HL-60 (cell line): ENCODE measurements at regions not wholly inside any gene's neighbourhood (a gene's known extent, or its start where the extent isn't known, plus 50 kb on each side); places are given as distances from the start of the nearest gene placed in this dataset.

Experiments used
- DNase-seq, 2 experiments: peaks; one replicate each; pipeline ENCODE4 v3.0.0-alpha.2; 2010 to 2020; ENCODE audit warnings: low read depth in 1 of 2, low spot score in 1 of 2
- H3K27ac ChIP-seq: fragments of 250-450 bp; sonication (Bioruptor Pico); replicated peaks from 2 replicates; pipeline ENCODE4 v1.5.1; 2020; ENCODE audit warnings: mild to moderate bottlenecking, moderate library complexity
- H3K27me3 ChIP-seq: fragments of 250-450 bp; sonication (Bioruptor Pico); 2 replicates; pipeline ENCODE4 v1.5.1; 2021; ENCODE audit warnings: mild to moderate bottlenecking, moderate library complexity; ENCODE audit not compliant: insufficient read depth, poor library complexity, severe bottlenecking
- H3K4me3 ChIP-seq: replicated peaks from 2 replicates; pipeline ENCODE4 v1.5.1; 2011; ENCODE audit warnings: mild to moderate bottlenecking, control low read depth, low read length; ENCODE audit not compliant: insufficient read depth
- CTCF ChIP-seq: IDR thresholded peaks from one replicate; pipeline ENCODE4 v1.5.1; 2011; ENCODE audit warnings: low read length, control low read depth, inconsistent platforms; ENCODE audit not compliant: insufficient read depth
- GABPA ChIP-seq: IDR thresholded peaks from 2 replicates; pipeline ENCODE4 v1.6.1; 2012; ENCODE audit warnings: low read depth
- POLR2AphosphoS5 ChIP-seq: IDR thresholded peaks from 2 replicates; pipeline ENCODE4 v1.6.1; 2012; ENCODE audit warnings: low read depth
- REST ChIP-seq: IDR thresholded peaks from 2 replicates; pipeline ENCODE4 v1.6.1; 2012; ENCODE audit warnings: low read depth; ENCODE audit not compliant: insufficient replicate concordance
- SPI1 ChIP-seq: IDR thresholded peaks from 2 replicates; pipeline ENCODE4 v1.6.1; 2012; ENCODE audit warnings: low read depth, mild to moderate bottlenecking, borderline replicate concordance

- H3K4me3 ChIP-seq, result no peak overlapping the region
- no peak for DNase-seq
- TF ChIP-seq CTCF (no peak), SPI1 (no peak), REST (no peak), GABPA (no peak)
Measured at GRCh38 chr18:45303026-45303425, 312.2 kb upstream of the SLC14A2 start.

GRCh38 chr18:45304558-45304957, 310.7 kb upstream of the SLC14A2 start:
- H3K4me3 ChIP-seq, result no peak overlapping the region
- TF ChIP-seq GABPA (no peak), POLR2AphosphoS5 (no peak), CTCF (no peak), SPI1 (no peak), REST (no peak)
- no peak overlapping the region for H3K27ac ChIP-seq
- H3K27me3 ChIP-seq, result no peaks in the 10 kb centered on the region
- no peak for DNase-seq

More at GRCh38 chr18:45303026-45303425, 312.2 kb upstream of the SLC14A2 start:
- no peaks in the 10 kb centered on the region for H3K27me3 ChIP-seq
- H3K27ac ChIP-seq, result no peak overlapping the region

- no peak overlapping the region for H3K27ac ChIP-seq
- H3K27me3 ChIP-seq, result no peaks in the 10 kb centered on the region
- no peak for TF ChIP-seq SPI1
- no peak for DNase-seq
- H3K4me3 ChIP-seq, result no peak overlapping the region
Measured at GRCh38 chr18:45312555-45313126, 302.6 kb upstream of the SLC14A2 start.

GRCh38 chr18:45316127-45316526, 299.1 kb upstream of the SLC14A2 start:
- DNase-seq, result no peak
- Histone ChIP-seq H3K4me3 (no peak overlapping the region), H3K27me3 (no peaks in the 10 kb centered on the region), H3K27ac (no peak overlapping the region)
- TF ChIP-seq POLR2AphosphoS5 (no peak), GABPA (no peak), SPI1 (no peak), REST (no peak), CTCF (no peak)
